K562 (cell line): ENCODE measurements at regions not wholly inside any gene's neighbourhood (a gene's known extent, or its start where the extent isn't known, plus 50 kb on each side); places are given as distances from the start of the nearest gene placed in this dataset.

Source experiments
- ATAC-seq: fragments of 200-7000 bp; cut with Tn5 transposase; 3 replicates; pipeline ENCODE4 v1.9.1; 2020; ENCODE audit warnings: moderate library complexity
- BruUV-seq: library from RNA; stranded (reverse); fragments of 400-500 nt; replicated peaks from 2 replicates; lab custom pipeline; 2021; lab: Mats Ljungman, UMichigan
- CTCF ChIA-PET: fragments of 300-600 bp; formaldehyde crosslinking; extraction: SDS; loops from one replicate; lab custom pipeline; 2021; ENCODE audit warnings: low intra/inter-chr PET ratio; lab: Yijun Ruan, JAX
- POLR2A ChIA-PET: fragments of 300-600, 350-650 bp; sonication (Branson Sonifier 250); formaldehyde crosslinking; extraction: SDS; loops from one replicate; lab custom pipeline; 2021; ENCODE audit warnings: antibody characterized with exemption, inconsistent platforms; lab: Yijun Ruan, JAX
- DNase-seq, 4 experiments: peaks; one replicate each; pipeline versions ENCODE4 v3.0.0 to v3.0.0-alpha.2; 2011 to 2018; ENCODE audit warnings: low spot score in 3 of 4, mixed read lengths in 3 of 4; ENCODE audit errors: extremely low read depth in 1 of 4
- FAIRE-seq: peaks from 2 replicates; lab custom pipeline; 2011; peaks lifted over from hg19 to GRCh38; lab: Jason Lieb, UNC
- H2AFZ ChIP-seq: 2 replicates; pipeline ENCODE4 v1.6.0; 2011; ENCODE audit warnings: low read depth, low read length, control low read depth, inconsistent platforms
- H3K27ac ChIP-seq: fragments of 200-600 bp; 3 replicates; pipeline ENCODE4 v1.8.0; 2011; ENCODE audit warnings: low read depth, mild to moderate bottlenecking, control low read depth, inconsistent platforms, low read length, moderate library complexity, mixed read lengths; ENCODE audit errors: extremely low read depth
- H3K27me3 ChIP-seq, 2 experiments: fragments of 300-600 bp in 1 of 2; 2 replicates in 1 of 2; 3 replicates in 1 of 2; pipeline versions ENCODE4 v1.6.0 to v1.8.0; 2011; ENCODE audit warnings: inconsistent platforms in 2 of 2, low read length in 2 of 2, mild to moderate bottlenecking in 1 of 2, mixed read lengths in 1 of 2, moderate library complexity in 1 of 2; ENCODE audit not compliant: control insufficient read depth in 2 of 2, insufficient read depth in 2 of 2
- H3K36me3 ChIP-seq: fragments of 300-600 bp; 3 replicates; pipeline ENCODE4 v1.8.0; 2011; ENCODE audit warnings: mild to moderate bottlenecking, low read length, inconsistent platforms; ENCODE audit not compliant: control insufficient read depth, insufficient read depth
- H3K4me1 ChIP-seq, 2 experiments: fragments of 200-600 bp in 1 of 2; replicated peaks in 1 of 2; 2 replicates in 1 of 2; 3 replicates in 1 of 2; pipeline versions ENCODE4 v1.5.1 to v1.8.0; 2011; ENCODE audit warnings: inconsistent platforms in 2 of 2, low read length in 2 of 2, mild to moderate bottlenecking in 1 of 2, mixed read lengths in 1 of 2, moderate library complexity in 1 of 2; ENCODE audit not compliant: control insufficient read depth in 2 of 2, insufficient read depth in 2 of 2
- H3K4me2 ChIP-seq: 2 replicates; pipeline ENCODE4 v1.6.1; 2011; ENCODE audit warnings: low read length, control low read depth, inconsistent platforms, mixed read lengths; ENCODE audit not compliant: insufficient read depth
- H3K4me3 ChIP-seq: fragments of 200-600 bp; sonication (generic), shearing (Covaris generic); 2 replicates; pipeline ENCODE4 v1.5.1; 2016; ENCODE audit warnings: control low read depth, inconsistent platforms
- H3K79me2 ChIP-seq: fragments of 200-600 bp; 3 replicates; pipeline ENCODE4 v1.8.0; 2011; ENCODE audit warnings: low read length, inconsistent platforms; ENCODE audit not compliant: control insufficient read depth, insufficient read depth
- H3K9ac ChIP-seq, 2 experiments: 2 replicates each; pipeline versions ENCODE4 v1.6.0 to v1.6.1; 2011; ENCODE audit warnings: low read depth in 2 of 2, low read length in 2 of 2, control low read depth in 1 of 2, inconsistent platforms in 1 of 2, mild to moderate bottlenecking in 1 of 2, mixed read lengths in 1 of 2; ENCODE audit not compliant: insufficient read depth in 1 of 2
- H3K9me1 ChIP-seq: one replicate; pipeline ENCODE4 v1.6.0; 2011; ENCODE audit warnings: inconsistent platforms, mild to moderate bottlenecking, low read length, moderate library complexity; ENCODE audit not compliant: control insufficient read depth, insufficient read depth
- H3K9me3 ChIP-seq: replicated peaks from 2 replicates; pipeline ENCODE4 v1.5.1; 2011; ENCODE audit warnings: low read depth, low read length, inconsistent platforms; ENCODE audit not compliant: control insufficient read depth, insufficient read depth
- H4K20me1 ChIP-seq: replicated peaks from 2 replicates; pipeline ENCODE4 v1.6.1; 2011; ENCODE audit warnings: low read length, inconsistent platforms, mixed read lengths; ENCODE audit not compliant: control insufficient read depth, insufficient read depth
- MAFF ChIP-seq: IDR thresholded peaks from 2 replicates; pipeline ENCODE4 v1.6.1; 2012; ENCODE audit warnings: low read length, improper control_type of control experiment
- MAZ ChIP-seq, 2 experiments: fragments of 450-650 bp in 1 of 2; sonication (generic) in 1 of 2; formaldehyde crosslinking; IDR thresholded peaks in 1 of 2; conservative IDR thresholded peaks in 1 of 2; 2 replicates each; pipeline versions ENCODE4 v1.4.0 to v1.5.0; 2020; ENCODE audit warnings: mild to moderate bottlenecking in 1 of 2, missing genetic modification reagents in 1 of 2
- MBD2 ChIP-seq: sonication (generic); IDR thresholded peaks from 2 replicates; pipeline ENCODE4 v1.6.1; 2016; ENCODE audit warnings: low read depth, borderline replicate concordance
- RREB1 ChIP-seq: fragments of 250-450 bp; sonication (Bioruptor Pico); IDR thresholded peaks from 2 replicates; pipeline ENCODE4 v1.4.0; 2020
- SP1 ChIP-seq: sonication (generic); formaldehyde crosslinking; IDR thresholded peaks from 2 replicates; pipeline ENCODE4 v1.8.1; 2022; ENCODE audit warnings: mild to moderate bottlenecking, missing genetic modification reagents
- TCF7L2 ChIP-seq: fragments of 150-350 bp; IDR thresholded peaks from 2 replicates; pipeline ENCODE4 v1.6.1; 2016; ENCODE audit warnings: low read depth, mild to moderate bottlenecking, low read length, moderate library complexity
- YBX1 ChIP-seq: fragments of 450-650 bp; IDR thresholded peaks from 2 replicates; pipeline ENCODE4 v1.7.1; 2016; ENCODE audit warnings: mild to moderate bottlenecking
- ZNF224 ChIP-seq: sonication (generic); formaldehyde crosslinking; IDR thresholded peaks from 2 replicates; pipeline ENCODE4 v1.8.0; 2022; ENCODE audit warnings: mild to moderate bottlenecking, missing genetic modification reagents
- WGBS: fragments of 100-300 bp; shearing (Covaris generic); methylation state at CpG from one replicate; pipeline ENCODE4 v1.1.6; 2016; ENCODE audit warnings: low coverage, mixed read lengths; ENCODE audit not compliant: insufficient coverage; ENCODE audit errors: missing lambda C conversion rate; 5-methylcytosine and 5-hydroxymethylcytosine counted together
- in situ Hi-C: fragments of 300-500 bp; cut with MboI; formaldehyde crosslinking; loops from 4 replicates; pipeline ENCODE4 v1.15.0; 2018; ENCODE audit warnings: inconsistent platforms, mixed read lengths
- intact Hi-C: fragments of 100-400 bp; cut with micrococcal nuclease; formaldehyde crosslinking; loops from 2 replicates; pipeline ENCODE4 v1.14.2; 2022
- TF ChIP-seq, protein P1 (sequence below): sonication (generic); IDR thresholded peaks from 2 replicates; pipeline ENCODE4 v1.6.1; 2016

DNA sequence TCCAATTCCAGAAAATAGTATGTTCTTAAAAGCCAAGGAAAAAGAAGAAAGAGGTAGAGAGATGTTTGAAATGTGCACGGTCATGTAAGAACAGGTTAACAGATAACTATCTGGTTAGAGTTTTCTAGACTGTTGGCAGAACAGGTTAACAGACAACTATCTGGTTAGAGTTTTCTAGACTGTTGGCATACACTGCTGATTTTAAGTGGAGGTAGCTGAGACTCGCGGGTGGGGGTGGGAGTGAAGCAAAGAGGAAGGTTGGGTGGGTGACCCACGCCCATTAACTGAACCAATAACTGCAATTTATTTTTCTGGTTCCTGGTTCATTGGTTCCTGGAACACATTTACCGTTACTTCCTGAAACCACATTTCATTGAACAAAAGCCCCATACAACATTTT is 157.5 kb downstream of the ELOVL4 start:
- H3K27me3 ChIP-seq = no peaks in the 10 kb centered on the region
- H2AFZ ChIP-seq = peak overlapping the region; percentile 67
- no peak overlapping the region for H3K9ac ChIP-seq
- no TSS peak for BruUV-seq
- 3% methylated on average over 5 of the region's 5 CpGs for WGBS
- H3K9me1 ChIP-seq = no peaks in the 10 kb centered on the region
- DNase-seq = no peak
- no peaks in the 10 kb centered on the region for H3K79me2 ChIP-seq
- H3K9me3 ChIP-seq = no peaks in the 10 kb centered on the region
- FAIRE-seq = no peak
- in situ Hi-C loops (no loop called here), intact Hi-C loops (no loop called here)
- CTCF ChIA-PET = interaction anchor here (0.9 kb wide), 1 partner anchor 80 kb away, joined by 3 read pairs; no protein-coding TSS in a partner anchor
- no peak overlapping the region for H3K4me3 ChIP-seq
- TF ChIP-seq MAZ (CRISPR knock-in tag; conservative IDR thresholded peaks at IDR 0.05 in 1 of 2, IDR thresholded peaks at IDR 0.05 in 1 of 2) = no peak
- TF ChIP-seq, protein P1, sequence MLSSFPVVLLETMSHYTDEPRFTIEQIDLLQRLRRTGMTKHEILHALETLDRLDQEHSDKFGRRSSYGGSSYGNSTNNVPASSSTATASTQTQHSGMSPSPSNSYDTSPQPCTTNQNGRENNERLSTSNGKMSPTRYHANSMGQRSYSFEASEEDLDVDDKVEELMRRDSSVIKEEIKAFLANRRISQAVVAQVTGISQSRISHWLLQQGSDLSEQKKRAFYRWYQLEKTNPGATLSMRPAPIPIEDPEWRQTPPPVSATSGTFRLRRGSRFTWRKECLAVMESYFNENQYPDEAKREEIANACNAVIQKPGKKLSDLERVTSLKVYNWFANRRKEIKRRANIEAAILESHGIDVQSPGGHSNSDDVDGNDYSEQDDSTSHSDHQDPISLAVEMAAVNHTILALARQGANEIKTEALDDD = peak; percentile 91
- H4K20me1 ChIP-seq = no peaks in the 10 kb centered on the region
- no peak overlapping the region for H3K27ac ChIP-seq
- H3K4me1 ChIP-seq = no peaks in the 10 kb centered on the region; a peak in 1 of 5 replicates
- no peak overlapping the region for H3K4me2 ChIP-seq
- POLR2A ChIA-PET = interaction anchor here (0.6 to 1.4 kb wide), 2 partner anchors 10 to 39 kb away, joined by 3 to 5 read pairs; no protein-coding TSS in a partner anchor
- no peaks in the 10 kb centered on the region for H3K36me3 ChIP-seq
- ATAC-seq = no peak

GRCh38 chr6:79788756-79789155 is 157.6 kb downstream of the SH3BGRL2 start:
- Histone ChIP-seq H3K9me1 (no peaks in the 10 kb centered on the region), H3K27ac (no peak overlapping the region), H3K4me2 (no peak overlapping the region), H3K79me2 (no peaks in the 10 kb centered on the region), H3K9me3 (no peaks in the 10 kb centered on the region), H2AFZ (no peak overlapping the region), H4K20me1 (no peaks in the 10 kb centered on the region), H3K27me3 (no peaks in the 10 kb centered on the region), H3K4me3 (no peak overlapping the region), H3K4me1 (no peaks in the 10 kb centered on the region; a peak in 1 of 5 replicates), H3K36me3 (no peaks in the 10 kb centered on the region), H3K9ac (no peak overlapping the region)
- ATAC-seq (no peak), DNase-seq (no peak), FAIRE-seq (no peak)
- POLR2A ChIA-PET = interaction anchor here (1.4 kb wide), 1 partner anchor 9 kb away, joined by 5 read pairs; no protein-coding TSS in a partner anchor
- WGBS = 0% methylated on average over 1 of the region's 1 CpG
- CTCF ChIA-PET = no interaction called here
- in situ Hi-C loops (no loop called here), intact Hi-C loops (no loop called here)
- BruUV-seq = no TSS peak
- TF ChIP-seq TCF7L2 (no peak), YBX1 (no peak), SP1 (CRISPR knock-in tag) (no peak), RREB1 (no peak), MAFF (no peak), ZNF224 (CRISPR knock-in tag) (no peak), MBD2 (no peak)
